H1 (cell line): ENCODE measurements at regions not wholly inside any gene's neighbourhood (a gene's known extent, or its start where the extent isn't known, plus 50 kb on each side); places are given as distances from the start of the nearest gene placed in this dataset.

Experiments
- CTCF ChIA-PET: fragments of 300-600 bp; sonication (Branson Sonifier 250); formaldehyde crosslinking; loops from one replicate; lab custom pipeline; 2021; ENCODE audit not compliant: partially characterized antibody; lab: Charles Lee
- POLR2A ChIA-PET: fragments of 300-600 bp; sonication (Branson Sonifier 250); formaldehyde crosslinking; loops from one replicate; lab custom pipeline; 2021; ENCODE audit warnings: inconsistent platforms; ENCODE audit not compliant: partially characterized antibody; lab: Charles Lee
- DNase-seq, 2 experiments: peaks; one replicate each; pipeline versions ENCODE4 v3.0.0 to v3.0.0-alpha.2; 2010 to 2022; ENCODE audit warnings: low spot score in 2 of 2, low read depth in 1 of 2, mixed read lengths in 1 of 2
- FAIRE-seq: peaks from 2 replicates; lab custom pipeline; 2011; peaks lifted over from hg19 to GRCh38; lab: Jason Lieb, UNC
- H2AFZ ChIP-seq: 2 replicates; pipeline ENCODE4 v1.8.1; 2012; ENCODE audit warnings: low read length, inconsistent platforms
- H2AK5ac ChIP-seq: 2 replicates; pipeline ENCODE4 v1.6.1; 2013; ENCODE audit warnings: low read depth, low read length
- H2BK120ac ChIP-seq: replicated peaks from 2 replicates; pipeline ENCODE3; 2013; ENCODE audit warnings: low read depth, low read length, inconsistent platforms
- H2BK12ac ChIP-seq: 2 replicates; pipeline ENCODE4 v1.6.1; 2013; ENCODE audit warnings: low read depth, low read length
- H2BK15ac ChIP-seq: 2 replicates; pipeline ENCODE4 v1.6.1; 2013; ENCODE audit warnings: low read length
- H2BK20ac ChIP-seq: 2 replicates; pipeline ENCODE4 v1.6.1; 2013; ENCODE audit warnings: low read length
- H2BK5ac ChIP-seq: 2 replicates; pipeline ENCODE4 v1.6.1; 2013; ENCODE audit warnings: low read depth, low read length
- H3K14ac ChIP-seq: 2 replicates; pipeline ENCODE4 v1.6.1; 2013; ENCODE audit warnings: inconsistent platforms; ENCODE audit not compliant: insufficient read length
- H3K18ac ChIP-seq: 2 replicates; pipeline ENCODE4 v1.6.1; 2013; ENCODE audit warnings: low read length; ENCODE audit errors: extremely low read depth
- H3K23ac ChIP-seq: 2 replicates; pipeline ENCODE4 v1.6.1; 2013; ENCODE audit warnings: inconsistent platforms; ENCODE audit not compliant: insufficient read length
- H3K23me2 ChIP-seq: 2 replicates; pipeline ENCODE4 v1.6.1; 2013; ENCODE audit warnings: low read depth, low read length
- H3K27ac ChIP-seq: 2 replicates; pipeline ENCODE4 v1.6.1; 2011; ENCODE audit warnings: low read depth, low read length, inconsistent platforms
- H3K27me3 ChIP-seq, 4 experiments: replicated peaks in 1 of 4; 1 replicate in 1 of 4; 2 replicates in 3 of 4; pipeline versions ENCODE4 v1.6.1 to v1.8.1; 2011 to 2013; ENCODE audit warnings: low read length in 3 of 4, mild to moderate bottlenecking in 3 of 4, inconsistent platforms in 2 of 4, mixed read lengths in 2 of 4, moderate library complexity in 1 of 4; ENCODE audit not compliant: control insufficient read depth in 3 of 4, insufficient read depth in 3 of 4; ENCODE audit errors: extremely low read depth in 1 of 4
- H3K36me3 ChIP-seq, 4 experiments: 2 replicates each; pipeline versions ENCODE4 v1.6.1 to v1.8.1; 2011 to 2013; ENCODE audit warnings: mild to moderate bottlenecking in 4 of 4, low read length in 3 of 4, moderate library complexity in 2 of 4, control low read depth in 1 of 4, inconsistent platforms in 1 of 4; ENCODE audit not compliant: insufficient read depth in 4 of 4, control insufficient read depth in 2 of 4
- H3K4ac ChIP-seq: replicated peaks from 2 replicates; pipeline ENCODE3; 2013; ENCODE audit warnings: low read length, low read depth, mixed read lengths, inconsistent platforms; ENCODE audit not compliant: insufficient read length
- H3K4me1 ChIP-seq, 4 experiments: replicated peaks in 1 of 4; 1 replicate in 1 of 4; 2 replicates in 3 of 4; pipeline versions ENCODE4 v1.6.1 to v1.8.1; 2011 to 2013; ENCODE audit warnings: low read length in 3 of 4, inconsistent platforms in 2 of 4, mixed read lengths in 1 of 4; ENCODE audit not compliant: insufficient read depth in 4 of 4, control insufficient read depth in 3 of 4
- H3K4me2 ChIP-seq, 2 experiments: 2 replicates each; pipeline versions ENCODE4 v1.6.1 to v1.8.1; 2011 to 2013; ENCODE audit warnings: low read depth in 2 of 2, low read length in 2 of 2, control low read depth in 1 of 2, inconsistent platforms in 1 of 2, mild to moderate bottlenecking in 1 of 2; ENCODE audit not compliant: insufficient read depth in 1 of 2
- H3K4me3 ChIP-seq, 4 experiments: fragments of 200-600, 300-600 bp in 1 of 4; sonication (generic), shearing (Covaris generic), sonication (Bioruptor Twin) in 1 of 4; 2 replicates each; pipeline versions ENCODE4 v1.5.1 to v1.8.1; 2011 to 2016; ENCODE audit warnings: low read length in 4 of 4, low read depth in 3 of 4, control low read depth in 2 of 4, inconsistent platforms in 2 of 4, mild to moderate bottlenecking in 2 of 4, mixed read lengths in 1 of 4, moderate library complexity in 1 of 4; ENCODE audit not compliant: insufficient read depth in 2 of 4; ENCODE audit errors: extremely low read depth in 1 of 4
- H3K56ac ChIP-seq: replicated peaks from 2 replicates; pipeline ENCODE3; 2013; ENCODE audit warnings: low read depth, mild to moderate bottlenecking, mixed read lengths, low read length, inconsistent platforms; ENCODE audit not compliant: insufficient read length
- H3K79me1 ChIP-seq: 2 replicates; pipeline ENCODE4 v1.6.1; 2013; ENCODE audit warnings: low read depth, low read length, control low read depth
- H3K79me2 ChIP-seq, 2 experiments: 2 replicates each; pipeline versions ENCODE4 v1.6.1 to v1.8.1; 2012 to 2013; ENCODE audit warnings: low read length in 2 of 2, mild to moderate bottlenecking in 2 of 2, inconsistent platforms in 1 of 2; ENCODE audit not compliant: insufficient read depth in 2 of 2, control insufficient read depth in 1 of 2
- H3K9ac ChIP-seq, 4 experiments: replicated peaks in 1 of 4; 1 replicate in 1 of 4; 2 replicates in 3 of 4; pipeline versions ENCODE4 v1.6.1 to v1.8.1; 2011 to 2013; ENCODE audit warnings: low read depth in 3 of 4, low read length in 3 of 4, control low read depth in 2 of 4, mild to moderate bottlenecking in 2 of 4, moderate library complexity in 2 of 4, inconsistent platforms in 1 of 4; ENCODE audit errors: extremely low read depth in 1 of 4
- H3K9me3 ChIP-seq, 2 experiments: 2 replicates each; pipeline versions ENCODE4 v1.6.1 to v1.8.1; 2012 to 2013; ENCODE audit warnings: mild to moderate bottlenecking in 2 of 2, moderate library complexity in 2 of 2, control low read depth in 1 of 2, inconsistent platforms in 1 of 2, low read depth in 1 of 2, low read length in 1 of 2, mixed read lengths in 1 of 2; ENCODE audit not compliant: insufficient read depth in 2 of 2
- H4K20me1 ChIP-seq, 2 experiments: replicated peaks in 1 of 2; 2 replicates each; pipeline versions ENCODE3 to v1.8.1; 2011 to 2013; ENCODE audit warnings: inconsistent platforms in 2 of 2, low read length in 2 of 2, mild to moderate bottlenecking in 1 of 2; ENCODE audit not compliant: insufficient read depth in 2 of 2, control insufficient read depth in 1 of 2
- H4K5ac ChIP-seq: 2 replicates; pipeline ENCODE4 v1.6.1; 2013; ENCODE audit warnings: low read length, low read depth, mixed read lengths, inconsistent platforms; ENCODE audit not compliant: insufficient read length
- H4K8ac ChIP-seq: 2 replicates; pipeline ENCODE4 v1.8.0; 2013; ENCODE audit warnings: mild to moderate bottlenecking, moderate library complexity, low read length, inconsistent platforms; ENCODE audit not compliant: insufficient read depth; ENCODE audit errors: extremely low read depth
- H4K91ac ChIP-seq: replicated peaks from 2 replicates; pipeline ENCODE3; 2013; ENCODE audit warnings: low read length, mixed read lengths, inconsistent platforms; ENCODE audit not compliant: insufficient read length
- BRCA1 ChIP-seq: IDR thresholded peaks from 2 replicates; pipeline ENCODE4 v1.6.1; 2012; ENCODE audit warnings: low read depth, low read length, improper control_type of control experiment
- CEBPB ChIP-seq: IDR thresholded peaks from 2 replicates; pipeline ENCODE4 v1.6.1; 2012; ENCODE audit warnings: low read depth, low read length
- CHD2 ChIP-seq: IDR thresholded peaks from 2 replicates; pipeline ENCODE4 v1.6.1; 2012; ENCODE audit warnings: low read length, improper control_type of control experiment
- KDM4A ChIP-seq: IDR thresholded peaks from one replicate; pipeline ENCODE4 v1.7.1; 2012; ENCODE audit warnings: low read depth, mild to moderate bottlenecking, moderate library complexity, low read length, inconsistent platforms; ENCODE audit not compliant: severe bottlenecking
- NANOG ChIP-seq: IDR thresholded peaks from 2 replicates; pipeline ENCODE4 v1.6.1; 2011; ENCODE audit warnings: low read length, low read depth, mild to moderate bottlenecking, inconsistent platforms; ENCODE audit not compliant: insufficient read depth, poor library complexity, severe bottlenecking
- POLR2A ChIP-seq, 2 experiments: IDR thresholded peaks; 1 replicate in 1 of 2; 2 replicates in 1 of 2; pipeline ENCODE4 v1.6.1; 2011; ENCODE audit warnings: low read depth in 2 of 2, low read length in 2 of 2, mild to moderate bottlenecking in 2 of 2; ENCODE audit errors: control extremely low read depth in 1 of 2
- RFX5 ChIP-seq: IDR thresholded peaks from 2 replicates; pipeline ENCODE4 v1.6.1; 2011; ENCODE audit warnings: low read depth, low read length, improper control_type of control experiment, borderline replicate concordance
- RXRA ChIP-seq: IDR thresholded peaks from 2 replicates; pipeline ENCODE4 v1.6.1; 2011; ENCODE audit warnings: low read depth, mild to moderate bottlenecking, low read length, moderate library complexity; ENCODE audit not compliant: insufficient read depth
- SP1 ChIP-seq: IDR thresholded peaks from 2 replicates; pipeline ENCODE4 v1.6.1; 2011; ENCODE audit warnings: low read depth, low read length
- WGBS, 2 experiments: shearing (Covaris generic) in 1 of 2; methylation state at CpG; one replicate each; pipeline versions ENCODE4 v1.1.6 to v1.1.7; 2013 to 2015; ENCODE audit warnings: low lambda C conversion rate in 2 of 2, mixed read lengths in 2 of 2, inconsistent platforms in 1 of 2, low coverage in 1 of 2, missing lambda C conversion rate in 1 of 2; ENCODE audit not compliant: insufficient replicate concordance in 2 of 2, insufficient coverage in 1 of 2, insufficient read length in 1 of 2; ENCODE audit errors: extremely low coverage in 1 of 2, missing lambda C conversion rate in 1 of 2; 5-methylcytosine and 5-hydroxymethylcytosine counted together

- H3K14ac ChIP-seq, result no peak overlapping the region
- H2AK5ac ChIP-seq, result no peak overlapping the region
- no peak overlapping the region for H3K27ac ChIP-seq
- H3K4me1 ChIP-seq, result no peaks in the 10 kb centered on the region
- no peak overlapping the region for H4K8ac ChIP-seq
- H3K56ac ChIP-seq, result no peak overlapping the region
- H2BK15ac ChIP-seq, result no peak overlapping the region
- H2BK5ac ChIP-seq, result no peak overlapping the region
- no peak overlapping the region for H2BK12ac ChIP-seq
- no peaks in the 10 kb centered on the region for H3K36me3 ChIP-seq
- no peaks in the 10 kb centered on the region for H3K9me3 ChIP-seq
- H4K91ac ChIP-seq, result no peak overlapping the region
- ChIA-PET CTCF (interaction anchor here (0.6 to 1.5 kb wide), 7 partner anchors 46 to 1799 kb away, joined by 3 read pairs; no protein-coding TSS in a partner anchor), POLR2A (no interaction called here)
- H2AFZ ChIP-seq, result no peak overlapping the region
- H3K79me2 ChIP-seq, result no peaks in the 10 kb centered on the region
- no peak for DNase-seq
- H3K79me1 ChIP-seq, result no peaks in the 10 kb centered on the region
- H4K20me1 ChIP-seq, result no peaks in the 10 kb centered on the region
- FAIRE-seq, result no peak
- no peak overlapping the region for H3K4me3 ChIP-seq
- no peak overlapping the region for H2BK120ac ChIP-seq
- no peaks in the 10 kb centered on the region for H3K27me3 ChIP-seq
- no peak overlapping the region for H4K5ac ChIP-seq
- no peak overlapping the region for H3K23ac ChIP-seq
- H3K4me2 ChIP-seq, result no peak overlapping the region
- WGBS, 2 experiments, result 91% methylated on average over 10 of the region's 10 CpGs; no CpG with 5 or more reads in 1 of the 2 experiments
- H3K18ac ChIP-seq, result no peak overlapping the region
- no peaks in the 10 kb centered on the region for H3K23me2 ChIP-seq
- no peak for TF ChIP-seq BRCA1
- no peak for TF ChIP-seq CEBPB
- TF ChIP-seq CHD2, result no peak
- no peak for TF ChIP-seq NANOG
- no peak for TF ChIP-seq KDM4A
- no peak for TF ChIP-seq SP1
- TF ChIP-seq POLR2A (IDR thresholded peaks at IDR 0.05; ENCODE audit: control extremely low read depth in 1 of 2, low read depth in 2 of 2, low read length in 2 of 2), result no peak
- TF ChIP-seq RXRA, result no peak
- no peak for TF ChIP-seq RFX5
- no peak overlapping the region for H3K4ac ChIP-seq
- no peak overlapping the region for H3K9ac ChIP-seq
- H2BK20ac ChIP-seq, result no peak overlapping the region
Measured at GRCh38 chr4:177246641-177247584, 62.8 kb upstream of the NEIL3 start.
